Type B pancreatic cell (in vitro differentiated cells): ENCODE measurements at regions not wholly inside any gene's neighbourhood (a gene's known extent, or its start where the extent isn't known, plus 50 kb on each side); places are given as distances from the start of the nearest gene placed in this dataset.

ENCODE experiments used
- DNase-seq: peaks from one replicate; pipeline ENCODE4 v3.0.0; 2021; ENCODE audit warnings: mixed read lengths; ENCODE audit not compliant: unreplicated experiment; ENCODE audit errors: extremely low spot score
- H3K27ac Mint-ChIP-seq: 2 replicates; pipeline ENCODE4 v1.8.0; 2021; ENCODE audit warnings: mild to moderate bottlenecking, mixed read lengths
- H3K27me3 Mint-ChIP-seq: 2 replicates; pipeline ENCODE4 v1.8.0; 2021; ENCODE audit warnings: mixed read lengths
- H3K36me3 Mint-ChIP-seq: 2 replicates; pipeline ENCODE4 v1.8.0; 2021; ENCODE audit warnings: mixed read lengths
- H3K4me1 Mint-ChIP-seq: one replicate; pipeline ENCODE4 v1.8.0; 2021; ENCODE audit warnings: mixed read lengths; ENCODE audit not compliant: unreplicated experiment
- H3K4me3 Mint-ChIP-seq: 2 replicates; pipeline ENCODE4 v1.8.0; 2021; ENCODE audit warnings: mild to moderate bottlenecking, mixed read lengths
- H3K9me3 Mint-ChIP-seq: 2 replicates; pipeline ENCODE4 v1.8.0; 2021; ENCODE audit warnings: mixed read lengths
- CTCF ChIP-seq: fragments of 200-600 bp; sonication (generic); conservative IDR thresholded peaks from 2 replicates; pipeline ENCODE4 v1.5.0; 2021; ENCODE audit warnings: antibody characterized with exemption, mild to moderate bottlenecking

- no peak overlapping the region for H3K27ac Mint-ChIP-seq
- H3K9me3 Mint-ChIP-seq = no peaks in the 10 kb centered on the region
- TF ChIP-seq CTCF = no peak
- H3K36me3 Mint-ChIP-seq = no peaks in the 10 kb centered on the region
- no peaks in the 10 kb centered on the region for H3K27me3 Mint-ChIP-seq
- H3K4me1 Mint-ChIP-seq = peaks cover 12% of the 10 kb centered on the region
- H3K4me3 Mint-ChIP-seq = no peak overlapping the region
- DNase-seq = no peak
Observed at GRCh38 chr5:17424674-17425073, 73.4 kb upstream of the TAF11L2 start.

- Mint-ChIP-seq H3K4me3 (no peak overlapping the region), H3K36me3 (no peaks in the 10 kb centered on the region), H3K27ac (peak overlapping the region; percentile 84), H3K4me1 (peaks cover 12% of the 10 kb centered on the region), H3K27me3 (no peaks in the 10 kb centered on the region), H3K9me3 (no peaks in the 10 kb centered on the region)
- TF ChIP-seq CTCF = no peak
- DNase-seq = no peak
Observed at GRCh38 chr5:17425385-17426070, 72.5 kb upstream of the TAF11L2 start.

GRCh38 chr5:17426104-17426749, 71.8 kb upstream of the TAF11L2 start:
- peak overlapping the region; percentile 34 for H3K4me3 Mint-ChIP-seq
- no peaks in the 10 kb centered on the region for H3K9me3 Mint-ChIP-seq
- H3K27ac Mint-ChIP-seq = peak overlapping the region; percentile 84
- H3K36me3 Mint-ChIP-seq = no peaks in the 10 kb centered on the region
- H3K4me1 Mint-ChIP-seq = peaks cover 12% of the 10 kb centered on the region
- TF ChIP-seq CTCF = no peak
- H3K27me3 Mint-ChIP-seq = no peaks in the 10 kb centered on the region
- no peak for DNase-seq

GRCh38 chr5:17428176-17428800, 69.7 kb upstream of the TAF11L2 start:
- TF ChIP-seq CTCF = no peak
- Mint-ChIP-seq H3K27ac (no peak overlapping the region), H3K4me1 (peaks cover 12% of the 10 kb centered on the region), H3K36me3 (no peaks in the 10 kb centered on the region), H3K27me3 (no peaks in the 10 kb centered on the region), H3K4me3 (no peak overlapping the region), H3K9me3 (no peaks in the 10 kb centered on the region)
- no peak for DNase-seq

- TF ChIP-seq CTCF = no peak
- Mint-ChIP-seq H3K36me3 (no peaks in the 10 kb centered on the region), H3K27me3 (no peaks in the 10 kb centered on the region), H3K4me1 (peaks cover 12% of the 10 kb centered on the region), H3K27ac (no peak overlapping the region), H3K9me3 (no peaks in the 10 kb centered on the region), H3K4me3 (no peak overlapping the region)
- no peak for DNase-seq
Observed at GRCh38 chr5:17429353-17429752, 68.7 kb upstream of the TAF11L2 start.
